ENCODE measurements at regions not wholly inside any gene's neighbourhood (a gene's known extent, or its start where the extent isn't known, plus 50 kb on each side); places are given as distances from the start of the nearest gene placed in this dataset.

DNA sequence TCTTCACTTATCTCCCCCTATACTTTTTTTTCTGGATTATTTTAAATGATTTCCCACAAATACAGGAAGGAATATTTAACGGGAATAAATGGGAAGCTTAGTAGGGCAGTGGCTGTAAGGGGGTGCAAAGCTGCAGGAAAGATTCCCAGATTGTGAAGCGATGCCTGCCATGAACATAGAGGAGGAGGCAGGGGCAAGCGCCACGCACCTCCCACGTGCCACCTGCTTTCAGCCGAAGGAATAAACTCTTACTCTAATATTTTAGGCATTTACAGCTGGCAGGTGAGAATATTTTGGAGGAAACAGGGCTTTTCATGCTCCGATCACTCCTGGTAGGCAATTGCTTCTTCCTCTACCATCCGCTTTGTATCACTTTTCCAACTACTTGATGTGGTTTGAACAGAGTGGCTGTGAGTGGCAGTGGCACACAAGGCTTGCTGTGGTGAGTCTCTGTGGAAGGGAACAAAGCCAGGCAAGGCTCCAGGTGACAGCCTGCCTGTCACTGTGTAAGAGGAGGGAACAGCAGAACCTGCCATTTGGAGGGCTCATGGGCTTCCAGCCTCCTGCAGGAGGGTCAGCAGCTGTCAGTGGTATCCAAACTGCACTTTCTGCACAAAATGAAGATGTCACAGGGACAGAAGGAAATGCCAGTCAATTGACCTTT lies 54.5 kb upstream of the PLET1 start:
- TF ChIP-seq, protein P1, sequence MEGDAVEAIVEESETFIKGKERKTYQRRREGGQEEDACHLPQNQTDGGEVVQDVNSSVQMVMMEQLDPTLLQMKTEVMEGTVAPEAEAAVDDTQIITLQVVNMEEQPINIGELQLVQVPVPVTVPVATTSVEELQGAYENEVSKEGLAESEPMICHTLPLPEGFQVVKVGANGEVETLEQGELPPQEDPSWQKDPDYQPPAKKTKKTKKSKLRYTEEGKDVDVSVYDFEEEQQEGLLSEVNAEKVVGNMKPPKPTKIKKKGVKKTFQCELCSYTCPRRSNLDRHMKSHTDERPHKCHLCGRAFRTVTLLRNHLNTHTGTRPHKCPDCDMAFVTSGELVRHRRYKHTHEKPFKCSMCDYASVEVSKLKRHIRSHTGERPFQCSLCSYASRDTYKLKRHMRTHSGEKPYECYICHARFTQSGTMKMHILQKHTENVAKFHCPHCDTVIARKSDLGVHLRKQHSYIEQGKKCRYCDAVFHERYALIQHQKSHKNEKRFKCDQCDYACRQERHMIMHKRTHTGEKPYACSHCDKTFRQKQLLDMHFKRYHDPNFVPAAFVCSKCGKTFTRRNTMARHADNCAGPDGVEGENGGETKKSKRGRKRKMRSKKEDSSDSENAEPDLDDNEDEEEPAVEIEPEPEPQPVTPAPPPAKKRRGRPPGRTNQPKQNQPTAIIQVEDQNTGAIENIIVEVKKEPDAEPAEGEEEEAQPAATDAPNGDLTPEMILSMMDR (IDR thresholded peaks at IDR 0.05) = no peak
- TF ChIP-seq POLR2AphosphoS5 (IDR thresholded peaks at IDR 0.05) = no peak
- TF ChIP-seq POLR2A (IDR thresholded peaks at IDR 0.05) = no peak

All from breast epithelium (tissue), 3 donors.